ENCODE measurements at regions not wholly inside any gene's neighbourhood (a gene's known extent, or its start where the extent isn't known, plus 50 kb on each side); places are given as distances from the start of the nearest gene placed in this dataset.

DNA sequence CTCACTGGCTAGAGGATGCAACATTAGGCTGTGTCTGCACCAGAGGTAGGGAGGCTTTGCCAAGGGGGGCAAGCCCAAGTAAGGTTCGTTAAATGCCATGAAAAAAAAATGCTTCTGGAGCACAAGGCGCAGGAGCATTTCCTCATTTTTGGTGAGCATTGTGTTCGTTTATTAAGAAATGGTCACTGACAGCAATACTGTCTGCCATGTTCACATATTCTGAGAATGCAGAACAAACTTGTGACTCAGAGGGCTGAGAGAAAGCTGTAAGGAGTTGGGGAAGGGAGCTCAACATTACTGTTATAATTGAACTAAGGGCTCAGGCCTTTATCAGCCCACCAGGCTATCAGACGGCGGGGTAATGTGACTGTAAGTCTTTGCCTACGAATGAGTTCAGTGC lies 465.4 kb upstream of the BTBD3 start:
- no peak overlapping the region for H3K4me3 ChIP-seq (ENCODE audit: extremely low read depth in 1 of 4, insufficient read depth in 2 of 4, low read depth in 3 of 4, low read length in 4 of 4)
- no peaks in the 10 kb centered on the region for H3K79me2 ChIP-seq (ENCODE audit: control insufficient read depth in 1 of 2, insufficient read depth in 2 of 2, low read length in 2 of 2)
- H3K4me2 ChIP-seq (ENCODE audit: insufficient read depth in 1 of 2, low read depth in 2 of 2, low read length in 2 of 2) = peak overlapping the region in 1 of 2 experiments; percentile 27; a peak in 1 of 4 replicates
- no peak overlapping the region for H3K14ac ChIP-seq (ENCODE audit: insufficient read length)
- H3K27ac ChIP-seq (ENCODE audit: low read depth, low read length) = no peak overlapping the region
- DNase-seq (ENCODE audit: low read depth in 1 of 2, low spot score in 2 of 2) = no peak
- no peak overlapping the region for H2BK120ac ChIP-seq (replicated peaks; ENCODE audit: low read depth, low read length)
- ChIA-PET CTCF (ENCODE audit: partially characterized antibody) (interaction anchor here (0.5 to 1.3 kb wide), 5 partner anchors 11 to 93 kb away, joined by 3 to 5 read pairs (median 3); no protein-coding TSS in a partner anchor), POLR2A (ENCODE audit: partially characterized antibody) (interaction anchor here (0.7 kb wide), 1 partner anchor 270 kb away, joined by 3 read pairs; no protein-coding TSS in a partner anchor)
- H3K9ac ChIP-seq (replicated peaks in 1 of 4; ENCODE audit: extremely low read depth in 1 of 4, low read depth in 3 of 4, low read length in 3 of 4) = no peak overlapping the region
- peak overlapping the region; percentile 73; the same call in 1 of the 2 replicates for H2BK12ac ChIP-seq (ENCODE audit: low read depth, low read length)
- H3K18ac ChIP-seq (ENCODE audit: extremely low read depth, low read length) = no peak overlapping the region
- H2AFZ ChIP-seq (ENCODE audit: low read length) = 0 out of 2 replicates have a peak overlapping the region, but pooled peaks have one; percentile 90
- no peaks in the 10 kb centered on the region for H3K9me3 ChIP-seq (ENCODE audit: insufficient read depth in 2 of 2, low read depth in 1 of 2, low read length in 1 of 2)
- H3K4ac ChIP-seq (replicated peaks; ENCODE audit: insufficient read length, low read depth, low read length) = no peak overlapping the region
- no peaks in the 10 kb centered on the region for H3K36me3 ChIP-seq (ENCODE audit: control insufficient read depth in 2 of 4, insufficient read depth in 4 of 4, low read length in 3 of 4)
- H3K23ac ChIP-seq (ENCODE audit: insufficient read length) = no peak overlapping the region
- no peak overlapping the region for H4K91ac ChIP-seq (replicated peaks; ENCODE audit: insufficient read length, low read length)
- H3K27me3 ChIP-seq (replicated peaks in 1 of 4; ENCODE audit: control insufficient read depth in 3 of 4, extremely low read depth in 1 of 4, insufficient read depth in 3 of 4, low read length in 3 of 4) = no peaks in the 10 kb centered on the region
- H2AK5ac ChIP-seq (ENCODE audit: low read depth, low read length) = no peak overlapping the region
- H2BK20ac ChIP-seq (ENCODE audit: low read length) = 0 out of 2 replicates have a peak overlapping the region, but pooled peaks have one; percentile 38
- peaks cover 1 to 15% (median 10%) of the 10 kb centered on the region in 4 experiments for H3K4me1 ChIP-seq (replicated peaks in 1 of 4; ENCODE audit: control insufficient read depth in 3 of 4, insufficient read depth in 4 of 4, low read length in 3 of 4)
- no peaks in the 10 kb centered on the region for H3K23me2 ChIP-seq (ENCODE audit: low read depth, low read length)
- H4K20me1 ChIP-seq (replicated peaks in 1 of 2; ENCODE audit: control insufficient read depth in 1 of 2, insufficient read depth in 2 of 2, low read length in 2 of 2) = no peaks in the 10 kb centered on the region
- no peak overlapping the region for H4K5ac ChIP-seq (ENCODE audit: insufficient read length, low read depth, low read length)
- FAIRE-seq = no peak
- WGBS, 2 experiments (ENCODE audit: extremely low coverage in 1 of 2, insufficient coverage in 1 of 2, insufficient read length in 1 of 2, insufficient replicate concordance in 2 of 2, low coverage in 1 of 2, low lambda C conversion rate in 2 of 2, missing lambda C conversion rate in 1 of 2) = 78% methylated on average over 6 of the region's 6 CpGs; no CpG with 5 or more reads in 1 of the 2 experiments
- no peak overlapping the region for H4K8ac ChIP-seq (ENCODE audit: extremely low read depth, insufficient read depth, low read length)
- H2BK15ac ChIP-seq (ENCODE audit: low read length) = no peak overlapping the region
- H3K79me1 ChIP-seq (ENCODE audit: low read depth, low read length) = no peaks in the 10 kb centered on the region
- no peak overlapping the region for H2BK5ac ChIP-seq (ENCODE audit: low read depth, low read length)
- no peak overlapping the region for H3K56ac ChIP-seq (replicated peaks; ENCODE audit: insufficient read length, low read depth, low read length)
- no peak for TF ChIP-seq TEAD4 (IDR thresholded peaks at IDR 0.05; ENCODE audit: low read depth, low read length)
- no peak for TF ChIP-seq KDM4A (IDR thresholded peaks at IDR 0.05; ENCODE audit: low read depth, low read length, severe bottlenecking)
- no peak for TF ChIP-seq SIX5 (IDR thresholded peaks at IDR 0.05; ENCODE audit: low read depth, low read length)
- no peak for TF ChIP-seq MAFK (IDR thresholded peaks at IDR 0.05; ENCODE audit: low read depth, low read length)
- TF ChIP-seq CHD1 (IDR thresholded peaks at IDR 0.05; ENCODE audit: low read depth, low read length) = no peak
- TF ChIP-seq SP2 (IDR thresholded peaks at IDR 0.05; ENCODE audit: low read length) = no peak
- TF ChIP-seq RNF2 (IDR thresholded peaks at IDR 0.05; ENCODE audit: borderline replicate concordance, low read depth, low read length, missing control alignments, poor library complexity, severe bottlenecking) = no peak
- no peak for TF ChIP-seq SIRT6 (IDR thresholded peaks at IDR 0.05; ENCODE audit: low read length)
- TF ChIP-seq BACH1 (IDR thresholded peaks at IDR 0.05; ENCODE audit: low read length) = no peak
- no peak for TF ChIP-seq SP4 (IDR thresholded peaks at IDR 0.05; ENCODE audit: low read length)
- TF ChIP-seq, protein P1, sequence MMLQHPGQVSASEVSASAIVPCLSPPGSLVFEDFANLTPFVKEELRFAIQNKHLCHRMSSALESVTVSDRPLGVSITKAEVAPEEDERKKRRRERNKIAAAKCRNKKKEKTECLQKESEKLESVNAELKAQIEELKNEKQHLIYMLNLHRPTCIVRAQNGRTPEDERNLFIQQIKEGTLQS (IDR thresholded peaks at IDR 0.05; ENCODE audit: insufficient read depth, low read depth, low read length) = no peak
- TF ChIP-seq, protein P2, sequence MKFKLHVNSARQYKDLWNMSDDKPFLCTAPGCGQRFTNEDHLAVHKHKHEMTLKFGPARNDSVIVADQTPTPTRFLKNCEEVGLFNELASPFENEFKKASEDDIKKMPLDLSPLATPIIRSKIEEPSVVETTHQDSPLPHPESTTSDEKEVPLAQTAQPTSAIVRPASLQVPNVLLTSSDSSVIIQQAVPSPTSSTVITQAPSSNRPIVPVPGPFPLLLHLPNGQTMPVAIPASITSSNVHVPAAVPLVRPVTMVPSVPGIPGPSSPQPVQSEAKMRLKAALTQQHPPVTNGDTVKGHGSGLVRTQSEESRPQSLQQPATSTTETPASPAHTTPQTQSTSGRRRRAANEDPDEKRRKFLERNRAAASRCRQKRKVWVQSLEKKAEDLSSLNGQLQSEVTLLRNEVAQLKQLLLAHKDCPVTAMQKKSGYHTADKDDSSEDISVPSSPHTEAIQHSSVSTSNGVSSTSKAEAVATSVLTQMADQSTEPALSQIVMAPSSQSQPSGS (IDR thresholded peaks at IDR 0.05; ENCODE audit: low read length) = no peak
- no peak for TF ChIP-seq ASH2L (IDR thresholded peaks at IDR 0.05; ENCODE audit: low read length)

Measured in H1 (cell line).